C1 segment of cervical spinal cord (tissue), 14 donors: ENCODE measurements at regions not wholly inside any gene's neighbourhood (a gene's known extent, or its start where the extent isn't known, plus 50 kb on each side); places are given as distances from the start of the nearest gene placed in this dataset.
"Not testable (repeated sequence)": the region's sequence is repeated elsewhere in the genome, so short reads cannot be mapped to it uniquely, and the experiment has no call there.

Source experiments
- DNase-seq, 14 donors: peaks; one replicate each; lab custom pipeline; 2025; lab: John Stamatoyannopoulos, UW

DNA sequence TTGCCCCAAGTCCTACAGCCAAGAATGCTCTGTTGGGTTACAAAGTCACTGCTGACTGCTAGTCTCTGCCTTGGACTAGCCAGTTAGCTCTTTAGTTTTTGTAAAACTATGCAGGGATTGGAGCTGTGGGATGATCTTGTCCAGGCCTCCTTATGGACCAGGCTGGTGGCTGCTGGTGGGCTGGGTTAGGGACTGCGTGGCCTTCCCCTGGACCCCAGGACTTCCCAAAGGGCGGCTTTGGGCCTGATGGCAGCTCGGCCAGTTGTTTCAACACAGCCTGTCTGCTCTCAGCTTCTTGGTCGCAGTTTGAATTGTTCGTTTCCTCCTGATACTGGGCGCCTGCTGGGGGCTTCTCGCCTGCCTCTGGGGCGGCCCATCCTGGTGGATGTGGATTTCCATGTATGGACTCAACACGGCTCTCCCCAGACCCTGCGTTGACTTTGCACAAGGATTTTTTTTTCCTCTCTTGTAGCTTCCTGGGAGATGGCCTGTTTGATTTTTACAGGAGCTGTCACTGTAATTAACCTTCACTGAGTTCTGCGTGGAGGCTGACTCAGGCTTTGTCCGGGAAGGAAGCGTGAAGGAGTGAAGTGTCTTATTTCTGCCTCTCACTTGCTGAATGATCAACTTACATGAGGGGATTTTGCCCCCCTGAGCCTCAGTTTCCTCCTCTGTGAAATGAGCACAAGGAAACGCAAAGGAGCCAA is 91.9 kb upstream of the NEURL1B start:
- no peak for DNase-seq

- DNase-seq, result peak in 5 of 14 donors; percentile 20 to 35 (median 28)
These were observed 92.7 kb upstream of the NEURL1B start for GRCh38 chr5:172548311-172548731.

DNA sequence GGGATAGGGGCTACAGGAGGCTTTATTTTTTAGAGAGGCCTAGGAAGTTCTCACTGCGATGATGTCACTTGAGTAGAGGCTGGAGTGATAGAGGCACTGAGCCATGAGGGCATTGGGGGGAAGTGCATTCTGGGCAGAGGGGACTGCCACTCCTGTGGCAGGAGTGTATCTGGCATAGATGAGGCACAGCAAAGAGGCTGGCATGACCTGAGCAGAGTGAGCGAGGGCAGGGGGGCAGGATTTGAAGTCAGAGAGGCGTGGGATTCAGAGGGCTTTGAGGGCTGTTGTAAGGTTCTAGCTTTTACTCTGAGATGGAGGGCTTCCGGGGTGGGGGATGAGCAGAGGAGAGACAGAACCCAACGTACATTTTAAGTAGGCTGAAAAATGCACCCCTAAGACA is 91.9 kb upstream of the SH3PXD2B start:
- no peak for DNase-seq

DNA sequence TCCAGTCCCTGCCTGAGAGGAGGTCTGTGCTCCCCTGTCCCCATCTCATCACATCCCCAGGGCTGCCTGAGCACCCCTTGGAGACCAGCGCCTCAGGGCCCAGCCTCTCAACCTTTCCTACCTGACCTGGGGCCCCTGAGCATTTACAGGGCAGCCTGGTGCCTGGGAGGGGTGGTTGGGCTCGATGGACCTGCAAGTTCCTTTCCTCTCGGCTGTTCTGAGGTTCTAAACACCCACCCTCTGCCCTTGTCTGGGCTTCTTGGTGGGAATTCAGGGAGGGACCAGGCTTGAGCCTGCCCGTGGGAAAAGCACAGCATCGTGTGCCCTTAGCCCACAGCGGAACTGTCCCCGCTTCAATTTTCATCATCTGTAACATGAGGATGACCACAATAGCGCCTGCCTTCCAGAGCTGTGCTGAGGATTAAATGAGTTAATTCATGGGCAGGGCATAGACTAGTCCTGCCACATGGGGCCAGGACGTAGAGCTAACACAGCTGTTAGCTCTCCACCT is 91.0 kb upstream of the SH3PXD2B start:
- DNase-seq, result no peak

GRCh38 chr5:172544371-172545095 is 90.2 kb upstream of the SH3PXD2B start:
- DNase-seq, result no peak

DNA sequence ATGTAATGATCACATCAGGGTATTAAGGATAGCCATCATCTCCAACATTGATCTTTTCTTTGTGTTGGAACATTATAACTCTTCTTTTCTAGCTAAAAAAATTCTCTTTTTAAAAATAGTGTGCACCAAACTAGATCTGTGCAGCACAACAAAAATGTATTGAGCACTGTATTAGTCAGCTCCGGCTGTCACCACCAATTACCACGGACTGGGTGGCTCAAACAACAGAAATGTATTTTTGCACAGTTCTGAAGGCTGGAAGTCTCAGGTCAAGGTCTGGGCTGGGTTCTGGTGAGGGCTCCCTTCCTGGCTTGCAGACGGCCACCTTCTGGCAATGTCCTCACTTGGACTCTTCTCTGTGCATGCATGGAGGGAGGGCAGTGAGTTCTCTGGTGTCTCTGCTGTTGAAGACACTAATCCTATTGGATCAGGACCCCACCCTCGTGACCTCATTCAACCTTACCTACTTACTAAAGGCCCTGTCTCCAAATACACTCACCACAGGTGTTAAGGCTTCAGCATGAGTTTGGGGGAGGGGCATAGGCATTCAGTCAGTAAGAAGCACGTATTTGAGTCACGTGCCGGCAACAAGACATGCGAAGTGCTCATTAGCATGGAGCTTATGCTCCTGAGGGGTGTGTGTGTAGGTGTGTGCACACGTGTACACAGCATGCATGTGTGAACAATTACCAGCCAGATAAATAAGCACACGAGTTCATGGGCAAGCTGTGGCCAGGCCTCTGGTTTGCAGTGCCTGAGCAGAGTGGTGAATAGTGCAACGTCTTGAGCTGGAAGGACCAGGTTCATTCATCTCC is 89.4 kb upstream of the SH3PXD2B start:
- DNase-seq, result no peak

GRCh38 chr5:172542651-172543131 is 88.4 kb upstream of the SH3PXD2B start:
- no peak for DNase-seq

- no peak for DNase-seq
These were observed 87.4 kb upstream of the SH3PXD2B start for GRCh38 chr5:172541773-172542136.

DNA sequence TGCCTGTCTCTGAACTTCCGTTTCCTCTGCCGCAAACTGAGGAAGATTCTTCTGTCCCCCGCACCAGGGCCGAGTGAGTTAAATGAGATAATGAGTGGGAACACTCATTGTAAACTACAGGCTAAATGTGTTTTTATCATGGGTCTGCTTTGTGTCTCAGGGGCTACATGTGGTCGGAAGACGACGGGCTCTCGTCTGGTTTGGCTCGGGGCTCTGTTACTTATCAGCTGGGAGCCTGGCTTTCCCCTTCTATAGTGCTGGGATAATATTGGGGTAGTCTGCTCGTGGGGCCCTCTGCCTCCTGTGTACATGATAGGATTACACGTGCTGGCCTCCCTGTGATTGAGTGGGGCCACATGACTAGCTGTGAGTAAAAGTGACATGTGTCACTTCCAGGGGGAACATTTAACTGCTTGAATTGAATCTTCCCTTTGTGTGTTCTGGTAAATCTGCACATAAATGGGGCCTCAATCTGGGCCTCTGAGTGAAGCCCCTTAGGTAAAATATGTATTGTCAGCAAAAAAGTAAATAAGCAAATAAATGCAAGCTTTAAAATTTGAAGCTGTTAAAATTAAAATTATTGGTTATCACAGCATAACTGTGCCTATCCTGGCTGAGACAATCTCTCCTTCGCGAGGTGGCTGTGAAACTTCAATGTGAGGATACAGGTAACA is 86.9 kb upstream of the SH3PXD2B start:
- no peak for DNase-seq

- DNase-seq, result no peak
These were observed 86.0 kb upstream of the SH3PXD2B start for GRCh38 chr5:172540099-172540870.

GRCh38 chr5:172535108-172535445 is 80.8 kb upstream of the SH3PXD2B start:
- no peak for DNase-seq

- DNase-seq, result no peak
These were observed 80.1 kb upstream of the SH3PXD2B start for GRCh38 chr5:172534229-172535107.

GRCh38 chr5:172533399-172534228 is 79.3 kb upstream of the SH3PXD2B start:
- DNase-seq, result no peak

DNA sequence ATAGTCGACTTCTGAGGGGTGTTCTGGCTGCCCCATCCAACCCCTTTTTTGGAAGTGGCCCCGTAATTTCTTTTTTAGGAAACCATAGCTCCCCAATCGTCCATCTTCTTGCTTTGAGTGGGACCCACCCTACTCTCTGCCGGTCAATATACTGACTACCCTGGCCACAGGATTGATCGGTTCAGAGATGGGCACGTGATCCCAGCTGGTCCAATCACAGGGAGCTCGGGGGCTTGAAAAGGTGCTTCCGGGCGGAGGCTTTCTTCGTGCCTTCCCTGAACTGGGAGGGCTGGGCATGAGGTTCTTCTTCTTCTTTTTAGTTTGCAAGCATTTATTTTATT is 78.7 kb upstream of the SH3PXD2B start:
- DNase-seq, result no peak

DNA sequence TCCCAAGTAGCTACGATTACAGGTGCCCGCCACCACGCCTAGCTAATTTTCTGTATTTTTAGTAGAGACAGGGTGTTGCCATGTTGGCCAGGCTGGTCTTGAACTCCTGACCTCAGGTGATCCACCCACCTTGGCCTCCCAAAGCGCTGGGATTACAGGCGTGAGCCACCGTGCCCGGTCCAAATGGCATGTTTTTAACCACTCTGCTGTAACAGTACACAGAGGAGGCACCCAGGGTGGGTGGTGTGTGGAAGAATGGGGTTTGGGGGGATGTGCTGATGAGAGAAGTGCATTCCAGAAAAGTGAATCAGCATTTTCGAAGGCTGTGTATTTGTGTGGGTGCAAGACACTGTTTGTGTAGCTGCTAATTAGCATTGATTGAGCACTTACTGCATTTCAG is 78.1 kb upstream of the SH3PXD2B start:
- not testable (repeated sequence) for DNase-seq

GRCh38 chr5:172531704-172532026 is 77.3 kb upstream of the SH3PXD2B start:
- DNase-seq, result no peak

DNA sequence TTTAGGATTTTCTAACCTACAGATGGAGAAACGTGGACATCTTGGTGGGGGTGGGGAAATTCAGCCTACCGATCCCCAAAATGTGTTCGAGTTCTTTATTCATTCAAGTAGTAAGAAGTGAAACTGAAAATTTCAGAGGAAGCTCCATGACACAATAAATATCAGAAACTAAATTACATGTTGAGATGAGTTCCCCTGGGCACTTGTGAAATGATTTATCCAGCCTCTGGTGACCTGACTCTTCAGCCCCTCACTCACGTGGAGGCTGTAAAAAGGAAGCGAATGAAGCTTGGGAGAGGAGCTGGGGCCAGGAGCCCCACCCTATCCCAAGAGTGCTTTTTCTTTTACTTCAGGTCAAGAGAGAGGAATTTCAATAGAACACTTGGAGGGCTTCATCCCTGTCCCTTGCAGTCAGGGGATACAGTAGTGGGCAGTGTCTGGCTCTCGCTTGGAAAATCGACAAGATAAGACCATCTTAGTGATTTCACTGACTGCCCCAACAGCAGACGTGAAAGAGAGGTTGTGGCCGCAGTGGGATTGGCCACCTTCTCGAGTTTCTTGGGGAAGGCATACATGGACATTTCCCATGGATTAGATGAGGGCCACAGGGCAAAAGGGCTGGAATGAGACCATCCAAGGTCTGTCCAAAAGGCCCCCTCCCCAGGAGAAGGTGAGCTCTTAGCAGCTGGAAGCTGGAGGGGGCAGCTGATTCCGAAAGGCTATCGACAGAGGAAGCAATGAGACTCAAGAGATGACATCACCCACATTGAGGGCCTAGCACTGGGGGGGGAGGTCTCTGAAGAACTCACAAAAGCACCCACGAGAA is 76.8 kb upstream of the SH3PXD2B start:
- no peak for DNase-seq

GRCh38 chr5:172530406-172530805 is 76.1 kb upstream of the SH3PXD2B start:
- DNase-seq, result no peak
